ENCODE measurements at regions not wholly inside any gene's neighbourhood (a gene's known extent, or its start where the extent isn't known, plus 50 kb on each side); places are given as distances from the start of the nearest gene placed in this dataset.

- TF ChIP-seq CTCF (IDR thresholded peaks at IDR 0.05) (no peak), REST (IDR thresholded peaks at IDR 0.05; ENCODE audit: insufficient read depth in 1 of 2, low read depth in 2 of 2, low read length in 1 of 2) (no peak), SIN3A (IDR thresholded peaks at IDR 0.05; ENCODE audit: borderline replicate concordance, insufficient read depth, low read depth, low read length) (no peak), POLR2AphosphoS5 (IDR thresholded peaks at IDR 0.05; ENCODE audit: low read depth, low read length) (no peak)
Observed at GRCh38 chr9:118563677-118564076, 805.6 kb downstream of the BRINP1 start.

All from Panc1 (cell line).